ENCODE measurements at regions not wholly inside any gene's neighbourhood (a gene's known extent, or its start where the extent isn't known, plus 50 kb on each side); places are given as distances from the start of the nearest gene placed in this dataset.

DNA sequence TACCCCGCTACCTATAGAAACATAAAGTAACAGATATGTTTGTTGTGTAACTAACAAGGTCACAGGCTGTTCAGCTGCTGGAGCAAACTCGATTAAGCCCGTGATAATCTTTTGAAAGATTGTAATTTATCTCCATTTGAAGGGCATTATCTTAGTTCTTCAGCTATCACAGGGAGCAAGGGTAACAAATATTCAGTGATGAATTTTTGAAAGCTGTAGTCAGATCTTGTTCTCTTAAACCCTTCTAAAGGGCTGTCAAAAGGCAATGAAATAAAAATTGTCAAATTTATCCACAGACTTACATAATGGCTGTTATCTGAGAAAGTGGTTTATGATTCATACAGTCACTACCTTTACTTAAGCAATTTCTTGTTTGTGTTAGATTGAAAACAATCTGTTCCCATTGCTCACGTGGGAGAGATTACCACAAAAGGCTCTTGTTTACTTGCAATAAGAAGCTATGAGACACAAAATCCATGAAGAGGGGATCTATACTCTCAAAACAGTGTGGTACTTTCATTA, 78.3 kb upstream of the ZNF608 start:
- TF ChIP-seq, protein P1, sequence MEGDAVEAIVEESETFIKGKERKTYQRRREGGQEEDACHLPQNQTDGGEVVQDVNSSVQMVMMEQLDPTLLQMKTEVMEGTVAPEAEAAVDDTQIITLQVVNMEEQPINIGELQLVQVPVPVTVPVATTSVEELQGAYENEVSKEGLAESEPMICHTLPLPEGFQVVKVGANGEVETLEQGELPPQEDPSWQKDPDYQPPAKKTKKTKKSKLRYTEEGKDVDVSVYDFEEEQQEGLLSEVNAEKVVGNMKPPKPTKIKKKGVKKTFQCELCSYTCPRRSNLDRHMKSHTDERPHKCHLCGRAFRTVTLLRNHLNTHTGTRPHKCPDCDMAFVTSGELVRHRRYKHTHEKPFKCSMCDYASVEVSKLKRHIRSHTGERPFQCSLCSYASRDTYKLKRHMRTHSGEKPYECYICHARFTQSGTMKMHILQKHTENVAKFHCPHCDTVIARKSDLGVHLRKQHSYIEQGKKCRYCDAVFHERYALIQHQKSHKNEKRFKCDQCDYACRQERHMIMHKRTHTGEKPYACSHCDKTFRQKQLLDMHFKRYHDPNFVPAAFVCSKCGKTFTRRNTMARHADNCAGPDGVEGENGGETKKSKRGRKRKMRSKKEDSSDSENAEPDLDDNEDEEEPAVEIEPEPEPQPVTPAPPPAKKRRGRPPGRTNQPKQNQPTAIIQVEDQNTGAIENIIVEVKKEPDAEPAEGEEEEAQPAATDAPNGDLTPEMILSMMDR (IDR thresholded peaks at IDR 0.05) = no peak
- TF ChIP-seq POLR2A (IDR thresholded peaks at IDR 0.05) = no peak
